ENCODE measurements at regions not wholly inside any gene's neighbourhood (a gene's known extent, or its start where the extent isn't known, plus 50 kb on each side); places are given as distances from the start of the nearest gene placed in this dataset.

DNA sequence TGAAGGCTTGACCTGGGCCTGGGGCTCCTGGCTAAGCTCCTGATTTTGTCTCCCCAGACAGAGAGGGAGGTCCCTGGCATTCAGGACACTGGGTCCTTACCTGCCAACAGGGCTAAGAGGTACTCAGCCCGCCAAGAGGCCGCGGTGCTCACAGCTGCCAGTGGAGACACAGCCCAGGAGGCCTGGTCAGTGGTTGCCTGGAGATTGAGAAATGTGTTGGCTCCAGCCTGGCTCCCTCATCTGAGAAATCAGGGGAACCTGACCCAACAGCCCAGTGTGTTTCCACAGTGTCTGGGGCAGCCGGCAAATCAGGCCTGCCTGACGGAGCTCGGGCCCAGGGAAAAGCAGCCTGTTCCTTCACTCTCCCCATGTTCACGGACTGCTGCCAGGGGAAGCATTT, 79.4 kb upstream of the NAV2 start:
- TF ChIP-seq SIN3A (IDR thresholded peaks at IDR 0.05; ENCODE audit: borderline replicate concordance, insufficient read depth, low read length) = no peak
- no peak for TF ChIP-seq FOXP2 (optimal IDR thresholded peaks at IDR 0.05; ENCODE audit: borderline replicate concordance, extremely low read depth, extremely low read length, insufficient read depth)
- TF ChIP-seq TAF1 (IDR thresholded peaks at IDR 0.05; ENCODE audit: borderline replicate concordance, insufficient read depth, low read length) = no peak
- TF ChIP-seq, protein P1, sequence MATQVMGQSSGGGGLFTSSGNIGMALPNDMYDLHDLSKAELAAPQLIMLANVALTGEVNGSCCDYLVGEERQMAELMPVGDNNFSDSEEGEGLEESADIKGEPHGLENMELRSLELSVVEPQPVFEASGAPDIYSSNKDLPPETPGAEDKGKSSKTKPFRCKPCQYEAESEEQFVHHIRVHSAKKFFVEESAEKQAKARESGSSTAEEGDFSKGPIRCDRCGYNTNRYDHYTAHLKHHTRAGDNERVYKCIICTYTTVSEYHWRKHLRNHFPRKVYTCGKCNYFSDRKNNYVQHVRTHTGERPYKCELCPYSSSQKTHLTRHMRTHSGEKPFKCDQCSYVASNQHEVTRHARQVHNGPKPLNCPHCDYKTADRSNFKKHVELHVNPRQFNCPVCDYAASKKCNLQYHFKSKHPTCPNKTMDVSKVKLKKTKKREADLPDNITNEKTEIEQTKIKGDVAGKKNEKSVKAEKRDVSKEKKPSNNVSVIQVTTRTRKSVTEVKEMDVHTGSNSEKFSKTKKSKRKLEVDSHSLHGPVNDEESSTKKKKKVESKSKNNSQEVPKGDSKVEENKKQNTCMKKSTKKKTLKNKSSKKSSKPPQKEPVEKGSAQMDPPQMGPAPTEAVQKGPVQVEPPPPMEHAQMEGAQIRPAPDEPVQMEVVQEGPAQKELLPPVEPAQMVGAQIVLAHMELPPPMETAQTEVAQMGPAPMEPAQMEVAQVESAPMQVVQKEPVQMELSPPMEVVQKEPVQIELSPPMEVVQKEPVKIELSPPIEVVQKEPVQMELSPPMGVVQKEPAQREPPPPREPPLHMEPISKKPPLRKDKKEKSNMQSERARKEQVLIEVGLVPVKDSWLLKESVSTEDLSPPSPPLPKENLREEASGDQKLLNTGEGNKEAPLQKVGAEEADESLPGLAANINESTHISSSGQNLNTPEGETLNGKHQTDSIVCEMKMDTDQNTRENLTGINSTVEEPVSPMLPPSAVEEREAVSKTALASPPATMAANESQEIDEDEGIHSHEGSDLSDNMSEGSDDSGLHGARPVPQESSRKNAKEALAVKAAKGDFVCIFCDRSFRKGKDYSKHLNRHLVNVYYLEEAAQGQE (IDR thresholded peaks at IDR 0.05; ENCODE audit: insufficient read depth in 1 of 2, low read depth in 2 of 2, low read length in 2 of 2) = no peak
- no peak for TF ChIP-seq POLR2AphosphoS5 (IDR thresholded peaks at IDR 0.05; ENCODE audit: low read depth, low read length)

DNA sequence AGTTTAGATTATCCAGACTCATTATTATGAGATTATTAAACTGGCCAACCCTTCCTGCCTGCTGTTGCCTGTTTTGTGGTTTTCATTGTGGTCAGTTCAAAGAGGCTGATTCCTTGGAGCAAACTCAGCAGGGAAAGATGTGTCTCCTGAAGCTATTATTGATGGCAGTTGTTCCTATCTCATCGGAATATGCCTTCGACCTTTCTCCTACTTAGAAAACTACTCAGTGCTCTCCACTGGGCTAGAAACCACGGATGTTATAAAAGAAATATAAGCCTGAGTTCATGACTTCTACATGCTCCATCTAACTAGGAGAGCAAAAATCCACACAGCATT, 80.2 kb upstream of the NAV2 start:
- TF ChIP-seq, protein P1 (IDR thresholded peaks at IDR 0.05; ENCODE audit: insufficient read depth in 1 of 2, low read depth in 2 of 2, low read length in 2 of 2) = no peak
- TF ChIP-seq FOXP2 (optimal IDR thresholded peaks at IDR 0.05; ENCODE audit: borderline replicate concordance, extremely low read depth, extremely low read length, insufficient read depth) = no peak
- TF ChIP-seq TAF1 (IDR thresholded peaks at IDR 0.05; ENCODE audit: borderline replicate concordance, insufficient read depth, low read length) = no peak
- no peak for TF ChIP-seq POLR2AphosphoS5 (IDR thresholded peaks at IDR 0.05; ENCODE audit: low read depth, low read length)
- TF ChIP-seq SIN3A (IDR thresholded peaks at IDR 0.05; ENCODE audit: borderline replicate concordance, insufficient read depth, low read length) = no peak

DNA sequence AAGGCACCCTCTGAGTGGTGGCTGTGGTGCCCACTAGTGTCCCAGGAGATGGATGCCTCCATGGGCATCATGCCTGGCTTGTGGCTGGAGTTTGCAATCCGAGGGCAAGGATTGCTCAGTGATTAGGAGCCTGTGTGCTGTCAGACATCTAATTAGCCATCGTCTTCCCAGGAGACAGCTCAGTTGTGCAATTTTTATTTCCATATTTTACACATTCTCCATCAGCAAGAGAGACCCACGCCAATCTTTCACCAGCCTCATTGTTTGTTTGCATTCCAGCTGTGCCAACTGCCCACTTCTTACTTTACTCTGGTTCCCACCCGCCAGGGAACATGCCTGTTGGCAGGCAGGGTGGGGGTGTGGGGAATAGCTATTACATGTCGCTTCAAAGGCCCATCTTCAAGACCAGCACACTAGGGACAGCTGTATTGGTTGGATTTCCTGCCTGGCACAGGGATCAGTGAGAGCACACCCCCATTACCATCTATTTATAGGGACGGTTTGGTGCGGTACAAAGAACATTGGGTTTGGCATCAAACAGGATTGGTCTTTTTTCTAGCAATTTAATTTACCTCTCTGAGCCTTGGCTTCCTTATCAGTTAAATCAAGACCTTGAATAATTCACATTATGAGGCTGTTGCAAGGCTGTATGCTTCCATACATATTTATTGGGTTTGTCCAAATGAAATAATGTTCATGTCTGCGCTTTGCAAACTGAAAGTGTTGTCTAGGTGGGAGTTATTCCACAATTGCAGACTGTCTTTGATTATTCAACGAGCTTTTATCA, 80.7 kb upstream of the NAV2 start:
- TF ChIP-seq TAF1 (IDR thresholded peaks at IDR 0.05; ENCODE audit: borderline replicate concordance, insufficient read depth, low read length) = no peak

DNA sequence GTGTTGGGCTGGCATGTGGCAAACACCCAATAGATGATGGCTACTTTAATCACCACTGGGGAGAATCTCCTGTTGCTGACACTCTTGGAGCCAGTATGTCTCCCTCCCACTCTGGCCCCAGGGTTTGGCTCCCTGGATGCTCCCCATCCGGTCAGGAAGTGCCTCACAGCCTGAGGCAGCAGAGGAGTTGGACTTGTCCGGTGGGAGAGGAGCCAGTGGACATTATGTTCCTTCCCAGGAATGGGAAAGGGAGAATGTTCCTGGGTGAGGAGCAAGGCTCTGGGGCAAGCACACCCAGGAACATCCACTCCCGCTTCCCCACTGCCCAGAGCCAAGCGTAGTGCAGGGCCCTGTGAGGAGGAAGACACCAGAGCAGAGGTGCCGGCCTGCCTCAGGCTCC, 84.6 kb upstream of the NAV2 start:
- no peak for TF ChIP-seq FOXP2 (optimal IDR thresholded peaks at IDR 0.05; ENCODE audit: borderline replicate concordance, extremely low read depth, extremely low read length, insufficient read depth)
- TF ChIP-seq SIN3A (IDR thresholded peaks at IDR 0.05; ENCODE audit: borderline replicate concordance, insufficient read depth, low read length) = no peak
- TF ChIP-seq, protein P1 (IDR thresholded peaks at IDR 0.05; ENCODE audit: insufficient read depth in 1 of 2, low read depth in 2 of 2, low read length in 2 of 2) = 0 out of 4 replicates have a peak, but pooled peaks of 1 of the 2 experiments have one; percentile 9
- no peak for TF ChIP-seq POLR2AphosphoS5 (IDR thresholded peaks at IDR 0.05; ENCODE audit: low read depth, low read length)

DNA sequence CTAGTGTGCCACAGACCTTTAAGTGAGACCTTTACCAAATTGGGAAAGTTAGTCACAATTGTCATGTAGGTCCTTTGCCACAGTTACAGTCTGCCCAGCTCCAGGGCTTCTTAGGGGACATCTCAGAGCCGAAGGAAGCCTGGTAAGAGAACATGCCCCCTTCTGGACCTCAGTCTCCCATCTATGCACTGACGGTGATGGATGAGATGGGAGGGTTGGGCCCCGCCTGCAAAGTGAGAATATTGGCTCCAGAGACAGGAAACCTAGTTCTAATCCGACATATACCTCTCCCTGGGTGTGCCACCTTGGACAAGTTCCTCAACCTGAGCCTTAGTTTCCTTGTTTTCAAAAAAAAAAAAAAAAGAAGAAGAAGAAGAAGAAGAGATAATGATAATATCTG, 85.1 kb upstream of the NAV2 start:
- TF ChIP-seq SIN3A (IDR thresholded peaks at IDR 0.05; ENCODE audit: borderline replicate concordance, insufficient read depth, low read length) (no peak), TAF1 (IDR thresholded peaks at IDR 0.05; ENCODE audit: borderline replicate concordance, insufficient read depth, low read length) (no peak), POLR2AphosphoS5 (IDR thresholded peaks at IDR 0.05; ENCODE audit: low read depth, low read length) (no peak), FOXP2 (optimal IDR thresholded peaks at IDR 0.05; ENCODE audit: borderline replicate concordance, extremely low read depth, extremely low read length, insufficient read depth) (no peak)
- TF ChIP-seq, protein P1 (IDR thresholded peaks at IDR 0.05; ENCODE audit: insufficient read depth in 1 of 2, low read depth in 2 of 2, low read length in 2 of 2) = no peak

All from PFSK-1 (cell line).